NCI-H2081 treated with DMSO at 0.1 percent for 48 hours (cell line): ENCODE measurements at regions not wholly inside any gene's neighbourhood (a gene's known extent, or its start where the extent isn't known, plus 50 kb on each side); places are given as distances from the start of the nearest gene placed in this dataset.
"Not testable (repeated sequence)": the region's sequence is repeated elsewhere in the genome, so short reads cannot be mapped to it uniquely, and the experiment has no call there.

Experiments
- DNase-seq: peaks from one replicate; lab custom pipeline; 2025; lab: John Stamatoyannopoulos, UW

DNA sequence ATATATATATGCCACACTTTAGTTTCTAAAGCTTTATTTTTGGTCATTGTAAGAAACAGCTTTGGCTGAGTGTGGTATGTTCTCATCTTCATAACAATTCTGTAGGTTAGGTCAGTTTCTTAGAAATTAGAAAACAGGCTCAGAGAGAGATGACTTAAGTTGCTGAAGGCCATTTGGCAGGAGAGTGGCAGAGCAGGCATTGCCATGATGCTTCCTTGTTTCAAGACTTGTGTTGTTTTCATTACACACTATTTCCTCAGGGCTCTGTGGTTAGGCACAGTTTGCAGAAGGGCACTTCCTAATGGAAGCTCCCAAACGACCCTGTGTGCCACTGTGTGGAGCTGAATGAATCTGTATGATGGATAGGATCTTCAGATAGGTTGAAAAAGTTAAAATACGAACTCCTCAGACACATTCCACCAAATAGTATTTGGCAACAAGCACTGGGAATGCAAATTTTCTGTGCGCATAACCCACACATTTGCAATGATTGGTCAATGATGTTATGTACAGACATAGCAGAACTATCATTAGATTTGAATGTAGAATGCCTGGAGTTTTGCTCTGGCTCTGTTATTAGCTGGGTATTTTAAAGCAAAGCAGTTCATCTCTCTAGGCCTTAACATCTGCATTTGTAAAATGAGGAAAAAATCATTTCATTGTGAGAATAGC lies 274.3 kb upstream of the HS3ST1 start:
- no peak for DNase-seq

DNA sequence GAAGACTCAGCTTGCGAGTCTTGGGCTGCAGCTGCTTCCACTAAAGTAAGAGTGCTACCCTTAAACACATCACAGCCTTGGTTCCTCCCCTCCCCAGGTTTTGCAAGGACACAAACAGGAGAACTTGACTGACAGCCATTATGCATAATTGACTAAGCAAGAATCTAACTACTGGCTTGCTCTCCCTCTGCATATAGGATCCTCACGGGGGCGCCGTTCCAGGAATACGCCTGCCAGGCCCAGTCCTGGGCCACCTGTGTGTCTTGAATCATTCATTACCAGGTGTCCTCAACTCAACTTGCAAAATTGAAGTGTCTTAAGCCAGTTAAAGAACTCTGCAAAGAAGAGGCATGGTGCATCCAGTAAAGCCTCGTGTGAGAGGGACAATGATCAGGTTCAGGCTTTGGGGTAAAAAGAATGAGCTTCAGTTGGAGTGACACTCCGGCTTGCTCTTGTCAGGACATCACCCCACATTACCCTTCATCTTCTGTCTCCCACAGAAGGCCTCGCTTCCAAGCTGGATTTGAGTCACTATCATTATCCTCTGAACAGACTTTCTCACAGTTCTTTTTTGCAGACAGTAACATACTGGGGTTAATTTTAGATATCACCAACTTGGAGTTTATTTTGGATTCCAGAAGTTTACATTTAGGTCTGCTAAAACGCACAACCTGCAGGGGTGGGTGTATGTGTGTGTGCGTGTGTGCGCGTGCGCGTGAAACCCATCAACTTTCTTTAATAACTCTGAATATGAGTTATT lies 273.5 kb upstream of the HS3ST1 start:
- DNase-seq = no peak

DNA sequence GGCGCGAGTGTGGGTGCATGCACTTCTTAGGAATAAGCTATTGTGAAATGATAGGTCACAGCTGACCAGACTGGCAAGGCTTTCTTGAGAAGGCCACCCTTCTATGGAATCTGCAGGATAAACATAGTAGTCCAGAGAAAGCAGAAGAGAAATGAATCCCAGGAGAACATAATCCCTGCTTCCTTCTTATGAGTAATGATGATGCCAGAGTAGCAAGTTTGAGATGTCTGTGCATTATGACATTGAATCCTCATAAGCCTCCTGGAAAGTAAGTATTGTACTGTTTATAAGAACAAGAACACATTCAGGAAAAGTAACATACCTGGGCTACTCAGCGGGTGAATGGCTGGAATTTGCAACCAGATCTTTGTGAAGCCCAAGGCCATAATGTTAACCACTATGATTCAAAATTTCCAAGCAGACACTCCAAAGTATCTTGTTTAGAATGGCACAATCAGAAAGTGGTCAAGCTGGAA lies 272.1 kb upstream of the HS3ST1 start:
- no peak for DNase-seq

DNA sequence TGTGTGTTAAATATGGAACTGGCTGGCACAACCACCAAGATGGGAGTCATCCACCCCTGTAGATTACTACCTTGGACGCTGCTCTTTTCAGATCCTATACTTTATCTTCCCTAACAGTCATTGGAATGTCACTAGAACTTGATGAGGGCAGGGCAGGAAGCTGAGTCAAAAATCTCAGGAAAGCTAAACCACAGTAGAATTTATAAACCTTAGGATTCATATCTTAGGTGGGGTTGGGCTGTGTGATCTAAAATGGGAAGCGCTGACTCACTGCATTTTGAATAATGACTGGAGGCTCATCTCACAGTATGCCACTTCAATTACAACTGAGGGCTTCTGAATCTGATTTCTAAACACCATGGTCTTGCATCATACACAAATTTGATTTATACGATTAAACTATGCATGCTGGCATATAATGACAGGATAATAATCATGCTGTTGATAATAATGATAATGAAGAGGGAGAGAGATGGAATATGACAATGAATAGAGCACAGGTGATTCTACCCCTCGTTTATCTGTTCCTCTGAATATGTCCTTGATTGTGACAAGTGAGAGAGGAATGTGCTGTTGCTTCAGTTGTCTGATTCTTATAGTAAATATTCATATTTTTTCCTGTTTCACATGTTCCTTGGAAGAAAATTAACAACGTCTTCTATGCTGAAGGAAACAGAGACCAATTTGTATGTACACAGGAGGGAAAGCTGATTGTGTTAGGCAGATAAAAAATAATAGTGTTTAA lies 270.3 kb upstream of the HS3ST1 start:
- no peak for DNase-seq

DNA sequence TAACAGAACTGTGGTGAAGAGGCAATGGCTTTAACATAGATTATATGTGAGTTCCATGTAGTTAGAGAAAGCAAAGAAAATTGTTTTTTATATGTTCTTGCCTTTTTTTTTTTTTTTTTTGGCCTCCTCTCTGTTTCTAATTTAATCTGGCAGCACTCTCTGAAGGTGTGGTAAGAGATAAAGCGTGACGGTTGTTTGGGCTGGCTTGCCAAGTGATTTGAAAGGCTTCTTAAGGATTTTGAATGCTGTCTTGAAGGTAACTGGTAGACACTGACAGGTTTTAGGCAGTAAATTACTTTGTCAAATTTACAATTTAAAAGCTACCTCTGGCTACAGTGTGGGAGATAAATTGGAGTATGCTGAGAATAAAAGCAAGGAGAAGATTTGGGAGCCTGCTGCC lies 269.3 kb upstream of the HS3ST1 start:
- DNase-seq = no peak

DNA sequence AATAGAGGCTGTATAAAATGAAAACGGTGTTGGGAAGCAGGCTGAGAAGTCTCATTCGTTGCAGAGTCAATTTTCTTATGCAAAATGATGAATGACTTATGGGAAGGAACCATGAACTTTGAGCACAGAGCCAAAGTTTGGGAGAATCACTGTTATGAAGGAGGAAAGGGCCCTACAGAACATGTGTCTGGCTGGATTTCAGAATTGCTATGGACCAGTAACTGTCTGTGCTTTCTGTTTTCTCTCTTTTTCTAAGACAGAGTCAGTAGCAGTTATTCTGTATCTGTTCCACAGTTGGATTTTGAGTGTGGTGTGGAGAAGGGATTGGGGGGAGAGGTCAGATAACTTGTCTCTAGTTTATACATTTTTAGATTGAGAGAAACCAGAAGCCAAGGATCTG lies 265.0 kb upstream of the HS3ST1 start:
- DNase-seq = no peak

DNA sequence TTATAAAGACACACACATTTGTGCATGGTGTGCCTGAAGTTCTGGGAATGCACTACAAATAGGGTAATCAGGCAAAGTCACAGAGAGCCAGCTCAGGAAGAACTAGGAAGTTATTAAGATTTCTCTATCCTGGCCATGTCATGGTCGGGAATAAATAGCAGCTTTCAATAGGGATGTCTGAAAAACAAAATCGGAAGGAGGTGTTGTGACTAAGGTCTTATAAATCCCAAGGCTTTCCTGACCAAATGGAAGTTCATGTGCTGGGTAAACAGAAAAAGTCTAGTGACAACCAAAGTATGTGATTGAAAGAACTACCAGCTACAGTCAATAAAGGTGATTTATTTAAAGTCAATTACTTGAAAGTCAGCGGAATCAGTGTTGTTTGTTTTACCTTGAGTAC lies 262.5 kb upstream of the HS3ST1 start:
- no peak for DNase-seq

DNA sequence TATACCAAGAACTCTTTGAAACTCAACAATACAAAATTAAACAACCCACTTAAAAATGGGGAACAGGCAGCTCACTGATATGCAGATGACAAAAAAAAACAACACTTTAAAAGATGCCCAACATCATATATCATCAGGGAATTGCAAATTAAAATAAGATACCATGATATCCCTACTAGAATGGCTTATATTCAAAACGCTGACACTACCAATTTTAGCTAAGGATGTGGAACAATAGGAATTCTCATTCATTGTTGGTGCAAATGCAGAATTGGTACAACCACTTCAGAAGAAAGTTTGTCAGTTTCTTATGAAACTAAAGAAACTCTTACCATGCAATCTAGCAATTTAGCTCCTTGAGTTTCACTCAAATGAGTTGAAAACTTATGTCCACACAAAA lies 259.0 kb upstream of the HS3ST1 start:
- DNase-seq = no peak

DNA sequence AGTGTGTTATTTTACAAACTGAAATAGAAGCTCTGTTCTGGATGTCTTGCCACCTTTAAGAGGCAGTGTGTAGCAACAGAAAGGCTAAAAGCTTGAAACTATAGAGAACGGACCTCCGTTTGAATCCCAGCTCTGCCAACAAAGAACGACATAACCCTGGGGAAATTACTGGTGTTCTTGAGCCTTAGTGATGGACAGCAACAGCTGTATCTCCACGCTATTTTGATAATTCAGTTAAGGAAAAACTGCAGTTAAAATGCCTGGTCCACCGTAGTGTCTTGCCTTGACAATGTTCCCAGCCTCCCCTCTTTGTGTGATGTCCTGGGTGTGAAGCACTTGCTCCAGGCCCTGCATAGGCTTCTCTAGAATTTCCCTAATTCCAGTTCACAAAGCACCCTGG lies 256.8 kb upstream of the HS3ST1 start:
- no peak for DNase-seq

DNA sequence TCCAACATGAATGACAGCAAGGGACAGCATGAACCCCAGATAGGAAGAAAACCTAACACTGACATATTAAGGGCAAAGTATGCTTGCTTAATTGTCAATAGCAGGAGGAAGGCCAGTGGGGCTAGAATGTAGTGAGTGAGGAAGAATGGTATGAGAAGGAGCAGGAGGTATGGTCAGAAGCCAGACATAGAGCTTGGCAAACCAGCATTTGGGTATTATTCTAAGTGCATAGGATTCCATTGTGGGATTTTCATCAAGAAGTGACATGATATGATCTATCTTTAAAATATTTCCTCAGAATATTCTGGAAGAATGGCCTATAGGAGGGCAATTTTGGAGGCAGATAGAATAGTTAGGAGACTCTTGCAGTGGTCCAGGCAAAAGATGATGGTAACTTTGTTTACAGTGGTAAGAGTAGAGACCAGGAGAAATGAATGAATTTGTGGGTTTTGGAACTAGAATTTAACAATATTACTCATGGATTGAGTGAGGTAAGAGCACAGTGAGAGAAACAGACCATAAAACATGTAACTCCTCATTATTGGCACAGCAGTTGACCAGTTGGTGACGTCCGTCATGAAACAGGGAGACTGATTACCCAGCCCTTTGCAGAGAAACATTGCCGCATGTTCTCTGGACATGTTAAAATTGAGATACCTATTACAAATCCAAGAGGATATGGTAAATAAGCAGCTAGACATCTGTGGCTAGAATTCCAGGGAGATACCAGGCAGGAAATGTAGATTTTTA lies 246.5 kb upstream of the HS3ST1 start:
- no peak for DNase-seq

DNA sequence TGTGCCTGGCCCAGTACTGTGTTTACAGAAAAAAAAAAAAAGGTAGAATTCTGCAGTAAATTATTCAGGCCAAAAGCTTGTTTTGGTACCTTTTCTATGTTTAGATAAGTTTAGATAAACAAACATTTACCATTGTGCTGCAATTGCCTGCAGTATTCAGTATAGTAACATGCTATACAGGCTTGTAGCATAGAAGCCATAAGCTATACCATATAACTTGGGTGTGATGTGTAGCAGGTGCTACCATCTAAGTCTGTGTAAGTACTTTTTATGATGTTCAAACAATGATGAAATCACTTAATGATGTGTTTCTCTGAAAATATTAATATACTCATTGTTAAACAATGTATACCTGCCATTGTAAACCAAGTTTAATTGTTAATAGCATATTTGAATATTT lies 241.6 kb upstream of the HS3ST1 start:
- no peak for DNase-seq

DNA sequence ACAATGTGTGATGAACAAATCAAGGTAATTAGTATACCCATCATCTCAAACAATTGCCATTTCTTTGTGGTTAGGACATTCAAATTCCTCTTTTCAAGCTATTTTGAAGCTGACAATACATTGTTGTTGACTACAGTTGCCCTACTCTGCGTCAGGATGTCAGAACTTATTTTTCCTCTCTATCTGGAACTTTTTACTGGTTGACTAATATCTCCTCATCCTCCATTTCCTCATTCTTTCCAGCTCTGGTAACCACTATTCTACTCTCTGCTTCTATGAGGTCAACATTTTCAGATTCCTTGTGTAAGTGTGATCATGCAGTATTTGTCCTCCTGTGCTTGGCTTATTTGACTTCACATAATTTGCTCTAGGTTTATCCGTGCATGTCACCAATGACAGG lies 240.5 kb upstream of the HS3ST1 start:
- no peak for DNase-seq

DNA sequence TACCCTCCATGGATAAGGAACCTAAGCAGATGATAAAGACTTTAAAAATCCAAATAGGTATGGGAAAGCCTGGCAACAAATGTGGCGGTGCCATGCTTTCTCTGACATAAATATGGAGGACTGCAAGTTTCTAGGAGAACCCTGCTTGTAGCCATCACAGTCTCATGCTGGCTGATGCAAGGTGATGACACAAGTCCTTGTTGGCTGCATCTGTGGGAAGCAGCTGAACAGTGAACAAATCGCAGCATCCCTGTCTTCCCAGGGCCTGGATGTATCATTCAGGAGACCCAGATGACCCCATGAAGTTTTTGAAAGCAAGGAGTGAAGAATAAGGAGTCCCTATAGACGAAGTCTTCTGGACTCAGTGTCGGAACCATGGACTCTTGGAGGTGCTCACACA lies 234.4 kb upstream of the HS3ST1 start:
- no peak for DNase-seq

DNA sequence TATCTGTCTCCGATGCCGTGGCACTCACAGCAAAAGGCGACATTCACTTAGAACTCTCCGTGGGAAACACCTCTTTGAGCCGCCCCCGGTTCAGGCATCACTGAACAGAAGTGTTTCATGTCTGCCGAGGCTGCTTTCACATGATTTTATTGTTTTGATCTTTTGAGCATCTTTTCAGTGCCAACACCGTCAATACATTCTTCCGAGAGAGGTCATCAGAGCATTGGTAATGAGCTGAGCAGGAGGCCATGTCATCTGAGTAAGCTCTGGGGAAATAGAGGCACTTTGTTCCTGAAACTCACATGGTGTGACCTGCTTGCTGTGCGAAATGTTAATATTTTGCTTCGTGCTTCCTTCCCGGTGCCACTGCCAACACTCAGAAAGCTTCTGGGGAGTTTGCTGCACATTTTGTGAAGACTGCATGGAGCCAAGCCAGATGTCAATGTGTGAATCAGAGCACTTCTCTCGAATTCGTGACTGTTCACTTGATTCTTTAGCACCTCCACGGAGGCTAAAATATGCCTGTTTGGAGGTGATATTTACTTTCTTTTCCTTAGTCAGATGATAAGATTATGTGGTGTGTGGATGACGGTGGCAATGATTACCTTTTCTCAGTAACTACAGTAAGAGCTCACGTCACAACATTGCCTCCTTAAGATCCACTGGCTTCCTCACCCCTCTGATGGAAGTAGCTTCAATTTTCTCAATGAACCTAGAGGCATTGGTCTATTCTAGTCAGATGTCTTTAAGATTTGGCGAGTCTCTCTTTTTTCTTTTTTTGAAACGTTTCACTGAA lies 222.3 kb upstream of the HS3ST1 start:
- DNase-seq = no peak

DNA sequence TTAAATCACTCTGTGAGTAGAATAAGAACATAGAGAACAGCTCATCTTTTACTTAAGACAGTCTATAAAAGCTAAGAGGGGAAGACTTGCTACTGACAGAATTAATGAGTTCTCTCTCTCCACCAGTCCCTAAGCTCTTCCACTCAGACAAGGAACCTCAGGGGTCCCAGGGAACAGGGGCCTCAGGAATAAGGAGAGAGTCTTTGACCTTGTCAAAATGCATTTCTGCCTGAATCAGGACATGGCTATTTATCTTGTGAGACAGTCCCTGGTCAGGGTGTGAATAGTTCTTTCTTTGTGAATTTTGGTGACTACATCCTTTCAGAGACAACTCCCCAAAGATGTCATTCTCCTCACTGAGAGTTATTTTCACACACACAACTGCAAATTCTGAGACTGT lies 218.7 kb upstream of the HS3ST1 start:
- no peak for DNase-seq

DNA sequence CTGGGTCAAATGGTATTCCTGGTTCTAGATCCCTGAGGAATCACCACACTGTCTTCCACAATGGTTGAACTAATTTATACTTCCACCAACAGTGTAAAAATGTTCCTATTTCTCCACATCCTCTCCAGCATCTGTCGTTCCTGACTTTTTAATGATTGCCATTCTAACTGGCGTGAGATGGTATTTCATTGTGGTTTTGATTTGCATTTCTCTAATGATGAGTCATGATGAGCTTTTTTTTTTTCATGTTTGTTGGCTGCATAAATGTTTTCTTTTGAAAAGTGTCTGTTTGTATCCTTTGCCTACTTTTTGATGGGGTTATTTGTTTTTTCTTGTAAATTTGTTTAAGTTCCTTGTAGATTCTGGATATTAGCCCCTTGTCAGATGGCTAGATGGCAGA lies 214.4 kb upstream of the HS3ST1 start:
- DNase-seq = not testable (repeated sequence)

DNA sequence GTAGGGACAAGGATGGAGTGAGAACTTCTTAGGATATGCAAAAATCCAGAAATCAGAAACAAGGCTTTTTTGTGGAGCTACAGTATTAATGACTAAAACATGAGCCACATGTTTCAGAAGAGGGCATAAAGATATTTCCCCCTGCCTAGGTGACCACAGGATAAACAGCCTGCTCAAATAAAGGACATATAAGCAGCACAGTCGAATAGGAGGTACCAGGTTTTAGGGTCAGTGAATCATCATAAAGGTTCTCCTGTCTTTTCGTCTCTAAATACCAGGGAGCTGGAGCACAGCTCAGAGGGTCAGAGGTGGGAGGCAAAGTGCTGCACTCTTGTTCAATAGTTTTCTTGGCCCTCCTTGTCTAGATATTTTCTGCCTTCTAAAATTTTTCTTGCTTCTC lies 211.9 kb upstream of the HS3ST1 start:
- no peak for DNase-seq

DNA sequence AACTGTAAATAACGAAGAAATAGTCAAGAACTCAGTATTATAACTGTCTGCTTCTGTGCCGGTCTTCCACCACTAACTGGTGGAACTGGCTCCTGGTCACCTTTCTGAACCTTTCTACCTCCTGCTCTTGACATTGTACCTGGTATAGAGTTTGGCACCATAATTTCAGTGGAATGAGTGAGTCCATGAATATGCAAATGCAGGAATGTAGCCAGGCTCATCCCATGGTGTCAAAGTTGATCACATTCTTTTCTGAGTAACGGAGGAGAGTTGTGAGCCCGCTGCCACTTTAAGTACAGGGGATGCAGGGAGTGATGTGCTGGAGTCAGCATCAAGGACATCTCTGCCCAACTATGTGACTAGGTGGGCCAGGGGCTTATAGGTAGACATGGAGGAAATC lies 207.9 kb upstream of the HS3ST1 start:
- no peak for DNase-seq

DNA sequence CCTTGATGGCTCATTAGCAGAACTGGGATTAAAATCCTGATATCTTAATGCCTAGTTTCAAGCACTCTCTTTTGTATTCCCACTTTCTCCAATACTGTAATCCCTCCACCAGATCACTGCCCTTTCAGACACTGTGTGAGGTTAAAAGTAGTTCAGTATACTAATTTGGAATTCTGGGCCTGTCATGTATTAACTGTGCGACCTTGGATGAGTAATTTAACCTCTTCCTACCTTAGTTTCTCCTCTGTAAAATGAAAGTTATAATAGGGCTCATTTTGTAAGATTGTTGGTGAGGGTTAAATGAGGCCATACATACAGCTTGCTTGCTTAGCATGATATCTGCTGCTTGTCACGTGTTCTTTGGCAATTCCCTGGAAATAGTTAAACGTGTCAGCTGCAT lies 207.3 kb upstream of the HS3ST1 start:
- no peak for DNase-seq

DNA sequence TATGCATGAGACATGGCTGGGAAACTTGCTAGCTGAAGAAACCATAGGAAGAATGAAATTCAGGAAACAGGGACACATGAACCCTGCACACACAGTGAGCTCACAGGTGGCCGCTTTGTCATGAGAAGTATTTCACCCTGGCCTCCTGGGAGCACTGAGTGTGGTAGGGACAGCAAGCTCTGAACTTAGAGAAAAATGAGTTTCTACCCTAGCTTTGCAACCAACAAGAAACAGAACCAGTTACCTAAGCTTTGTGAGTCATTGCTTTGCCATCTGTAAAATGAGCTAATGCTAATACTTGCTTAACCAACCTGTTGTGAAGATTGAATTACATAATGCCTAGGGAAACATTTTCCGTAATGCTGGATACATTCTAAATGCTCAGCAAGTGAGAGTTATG lies 206.6 kb upstream of the HS3ST1 start:
- no peak for DNase-seq

DNA sequence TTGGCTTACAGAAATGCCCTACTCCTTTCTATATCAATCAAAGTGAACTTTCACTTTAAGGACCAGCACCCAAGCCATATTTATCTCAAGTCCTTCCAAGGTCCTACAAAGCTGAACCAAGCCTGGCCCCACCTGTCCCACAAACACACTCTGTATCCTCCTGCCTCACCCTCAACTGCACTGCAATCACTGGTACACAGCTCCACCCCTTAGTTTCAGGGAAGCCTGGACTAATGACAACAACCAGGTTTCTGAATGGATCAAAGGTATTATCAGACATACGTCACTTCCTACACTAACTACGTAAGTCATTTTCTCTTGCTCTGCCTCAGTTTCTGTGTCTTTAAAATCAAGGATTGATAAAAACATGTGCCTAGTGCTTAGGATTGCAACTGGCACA lies 205.6 kb upstream of the HS3ST1 start:
- DNase-seq = no peak

DNA sequence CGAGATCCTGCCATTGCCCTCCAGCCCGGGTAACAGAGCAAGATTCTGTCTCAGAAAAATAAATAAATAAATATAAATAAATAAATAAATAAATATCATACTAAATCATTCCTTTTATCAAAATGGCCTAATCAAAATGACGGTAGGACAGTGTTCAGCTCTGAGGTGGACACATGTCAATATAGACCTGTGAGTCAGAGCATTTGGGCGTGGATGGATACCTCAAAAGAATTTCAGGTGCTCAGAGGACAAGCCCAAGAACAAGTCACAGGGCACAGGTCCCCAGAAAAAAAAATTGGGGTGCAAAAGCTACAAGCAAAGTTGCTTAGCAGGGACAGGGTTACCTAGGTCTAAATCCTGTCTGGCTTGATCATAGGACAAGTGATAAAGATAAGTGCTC lies 204.7 kb upstream of the HS3ST1 start:
- DNase-seq = no peak
